ENCODE measurements at regions not wholly inside any gene's neighbourhood (a gene's known extent, or its start where the extent isn't known, plus 50 kb on each side); places are given as distances from the start of the nearest gene placed in this dataset.

- no peaks in the 10 kb centered on the region for H3K36me3 ChIP-seq (ENCODE audit: control insufficient read depth in 2 of 2, extremely low read depth in 1 of 2, insufficient read depth in 2 of 2, low read length in 2 of 2)
- DNase-seq (ENCODE audit: low read depth, low spot score) (no peak), FAIRE-seq (no peak)
- no peaks in the 10 kb centered on the region for H3K4me1 ChIP-seq (ENCODE audit: control insufficient read depth, extremely low read depth, insufficient read depth, low read length)
- H3K4me3 ChIP-seq (ENCODE audit: control insufficient read depth in 2 of 3, extremely low read depth in 1 of 3, insufficient read depth in 2 of 3, low read depth in 1 of 3, low read length in 3 of 3), result no peak overlapping the region
- no peak overlapping the region for H2AFZ ChIP-seq (ENCODE audit: control insufficient read depth, low read length)
- no peak overlapping the region for H3K9ac ChIP-seq (ENCODE audit: control insufficient read depth, extremely low read depth, insufficient read depth, low read length)
- H3K79me2 ChIP-seq (ENCODE audit: control insufficient read depth, insufficient read depth, low read length), result no peaks in the 10 kb centered on the region
- no peaks in the 10 kb centered on the region for H3K9me1 ChIP-seq (ENCODE audit: control insufficient read depth, extremely low read depth, insufficient read depth, low read length)
- no peaks in the 10 kb centered on the region for H3K9me3 ChIP-seq (ENCODE audit: control insufficient read depth, low read depth, low read length)
- dilution Hi-C loops (cut with MboI; ENCODE audit: extremely low pct_ligation_motif_present, low sequenced_read_pairs), result no loop called here
- H3K4me2 ChIP-seq (ENCODE audit: control insufficient read depth, extremely low read depth, insufficient read depth, low read depth, low read length), result no peak overlapping the region
- TF ChIP-seq, protein P1, sequence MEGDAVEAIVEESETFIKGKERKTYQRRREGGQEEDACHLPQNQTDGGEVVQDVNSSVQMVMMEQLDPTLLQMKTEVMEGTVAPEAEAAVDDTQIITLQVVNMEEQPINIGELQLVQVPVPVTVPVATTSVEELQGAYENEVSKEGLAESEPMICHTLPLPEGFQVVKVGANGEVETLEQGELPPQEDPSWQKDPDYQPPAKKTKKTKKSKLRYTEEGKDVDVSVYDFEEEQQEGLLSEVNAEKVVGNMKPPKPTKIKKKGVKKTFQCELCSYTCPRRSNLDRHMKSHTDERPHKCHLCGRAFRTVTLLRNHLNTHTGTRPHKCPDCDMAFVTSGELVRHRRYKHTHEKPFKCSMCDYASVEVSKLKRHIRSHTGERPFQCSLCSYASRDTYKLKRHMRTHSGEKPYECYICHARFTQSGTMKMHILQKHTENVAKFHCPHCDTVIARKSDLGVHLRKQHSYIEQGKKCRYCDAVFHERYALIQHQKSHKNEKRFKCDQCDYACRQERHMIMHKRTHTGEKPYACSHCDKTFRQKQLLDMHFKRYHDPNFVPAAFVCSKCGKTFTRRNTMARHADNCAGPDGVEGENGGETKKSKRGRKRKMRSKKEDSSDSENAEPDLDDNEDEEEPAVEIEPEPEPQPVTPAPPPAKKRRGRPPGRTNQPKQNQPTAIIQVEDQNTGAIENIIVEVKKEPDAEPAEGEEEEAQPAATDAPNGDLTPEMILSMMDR (optimal IDR thresholded peaks at IDR 0.05 in 1 of 3, IDR thresholded peaks at IDR 0.05 in 1 of 3, conservative IDR thresholded peaks at IDR 0.05 in 1 of 3; ENCODE audit: extremely low read depth in 1 of 3, insufficient read depth in 2 of 3, low read length in 3 of 3), result no peak
- no peak for TF ChIP-seq EZH2 (IDR thresholded peaks at IDR 0.05; ENCODE audit: low read length)
- no peaks in the 10 kb centered on the region for H3K27me3 ChIP-seq (ENCODE audit: control insufficient read depth, extremely low read depth, insufficient read depth, low read length)
- no peak overlapping the region for H3K27ac ChIP-seq (ENCODE audit: control insufficient read depth, insufficient read depth, low read length)
- no peaks in the 10 kb centered on the region for H4K20me1 ChIP-seq (ENCODE audit: control insufficient read depth, extremely low read depth, insufficient read depth, low read length)
Observed at GRCh38 chr20:21812379-21812778, 106.9 kb downstream of the PAX1 start.

GRCh38 chr20:21809961-21810523 lies 104.6 kb downstream of the PAX1 start:
- no peak overlapping the region for H2AFZ ChIP-seq (ENCODE audit: control insufficient read depth, low read length)
- no peak for TF ChIP-seq EZH2 (IDR thresholded peaks at IDR 0.05; ENCODE audit: low read length)
- TF ChIP-seq, protein P1 (optimal IDR thresholded peaks at IDR 0.05 in 1 of 3, IDR thresholded peaks at IDR 0.05 in 1 of 3, conservative IDR thresholded peaks at IDR 0.05 in 1 of 3; ENCODE audit: extremely low read depth in 1 of 3, insufficient read depth in 2 of 3, low read length in 3 of 3), result no peak
- H4K20me1 ChIP-seq (ENCODE audit: control insufficient read depth, extremely low read depth, insufficient read depth, low read length), result no peaks in the 10 kb centered on the region
- H3K9me1 ChIP-seq (ENCODE audit: control insufficient read depth, extremely low read depth, insufficient read depth, low read length), result no peaks in the 10 kb centered on the region
- FAIRE-seq, result no peak
- no peak overlapping the region for H3K9ac ChIP-seq (ENCODE audit: control insufficient read depth, extremely low read depth, insufficient read depth, low read length)
- H3K4me1 ChIP-seq (ENCODE audit: control insufficient read depth, extremely low read depth, insufficient read depth, low read length), result no peaks in the 10 kb centered on the region
- no peak for DNase-seq (ENCODE audit: low read depth, low spot score)
- no peaks in the 10 kb centered on the region for H3K9me3 ChIP-seq (ENCODE audit: control insufficient read depth, low read depth, low read length)
- no peaks in the 10 kb centered on the region for H3K36me3 ChIP-seq (ENCODE audit: control insufficient read depth in 2 of 2, extremely low read depth in 1 of 2, insufficient read depth in 2 of 2, low read length in 2 of 2)
- no peak overlapping the region for H3K4me3 ChIP-seq (ENCODE audit: control insufficient read depth in 2 of 3, extremely low read depth in 1 of 3, insufficient read depth in 2 of 3, low read depth in 1 of 3, low read length in 3 of 3)
- no peak overlapping the region for H3K4me2 ChIP-seq (ENCODE audit: control insufficient read depth, extremely low read depth, insufficient read depth, low read depth, low read length)
- dilution Hi-C loops (cut with MboI; ENCODE audit: extremely low pct_ligation_motif_present, low sequenced_read_pairs), result no loop called here
- H3K79me2 ChIP-seq (ENCODE audit: control insufficient read depth, insufficient read depth, low read length), result no peaks in the 10 kb centered on the region
- no peak overlapping the region for H3K27ac ChIP-seq (ENCODE audit: control insufficient read depth, insufficient read depth, low read length)
- H3K27me3 ChIP-seq (ENCODE audit: control insufficient read depth, extremely low read depth, insufficient read depth, low read length), result no peaks in the 10 kb centered on the region
